HepG2 (cell line): ENCODE measurements at regions not wholly inside any gene's neighbourhood (a gene's known extent, or its start where the extent isn't known, plus 50 kb on each side); places are given as distances from the start of the nearest gene placed in this dataset.
A peak's percentile ranks its signal among the peaks of the same experiment; 100 is the strongest.

Experiments
- ELF1 ChIP-seq: sonication (generic); formaldehyde crosslinking; IDR thresholded peaks from 2 replicates; pipeline ENCODE4 v1.4.0; 2020; ENCODE audit warnings: missing genetic modification reagents
- GPN1 ChIP-seq: sonication (generic); formaldehyde crosslinking; IDR thresholded peaks from 2 replicates; pipeline ENCODE4 v1.5.1; 2020; ENCODE audit warnings: missing genetic modification reagents, borderline replicate concordance
- NFE2L1 ChIP-seq: sonication (generic); formaldehyde crosslinking; IDR thresholded peaks from 2 replicates; pipeline ENCODE4 v1.4.0; 2020; ENCODE audit warnings: missing genetic modification reagents, mild to moderate bottlenecking, borderline replicate concordance
- PHF20 ChIP-seq: sonication (generic); formaldehyde crosslinking; IDR thresholded peaks from 2 replicates; pipeline ENCODE4 v1.5.0; 2020; ENCODE audit warnings: mild to moderate bottlenecking, missing genetic modification reagents
- PTBP1 ChIP-seq: fragments of 200-400 bp; formaldehyde crosslinking; IDR thresholded peaks from 2 replicates; pipeline ENCODE4 v1.6.1; 2018; ENCODE audit warnings: low read length, low read depth; ENCODE audit not compliant: poor library complexity, severe bottlenecking
- TCF7 ChIP-seq: sonication (generic); IDR thresholded peaks from 2 replicates; pipeline ENCODE4 v1.6.1; 2016; ENCODE audit warnings: antibody characterized with exemption, low read depth
- ZNF274 ChIP-seq: sonication (generic); formaldehyde crosslinking; IDR thresholded peaks from 2 replicates; pipeline ENCODE4 v1.5.1; 2020; ENCODE audit warnings: mild to moderate bottlenecking, missing genetic modification reagents
- ZNF605 ChIP-seq: sonication (generic); formaldehyde crosslinking; IDR thresholded peaks from 2 replicates; pipeline ENCODE4 v1.8.0; 2022; ENCODE audit warnings: mild to moderate bottlenecking, missing genetic modification reagents
- ZNF878 ChIP-seq: sonication (generic); formaldehyde crosslinking; IDR thresholded peaks from 2 replicates; pipeline ENCODE4 v1.8.1; 2023; ENCODE audit warnings: mild to moderate bottlenecking, missing genetic modification reagents, moderate library complexity
- TF ChIP-seq, protein P1 (sequence below): sonication (generic); formaldehyde crosslinking; IDR thresholded peaks from 2 replicates; pipeline ENCODE4 v1.4.0; 2020; ENCODE audit warnings: missing genetic modification reagents
- TF ChIP-seq, protein P2 (sequence below), 2 experiments: IDR thresholded peaks; 2 replicates each; pipeline ENCODE4 v1.6.1; 2011 to 2012; ENCODE audit warnings: low read length in 2 of 2, borderline replicate concordance in 1 of 2, low read depth in 1 of 2, mild to moderate bottlenecking in 1 of 2, moderate library complexity in 1 of 2
- TF ChIP-seq, protein P3 (sequence below): sonication (generic); formaldehyde crosslinking; IDR thresholded peaks from 2 replicates; pipeline ENCODE4 v1.5.0; 2020; ENCODE audit warnings: mild to moderate bottlenecking, missing genetic modification reagents, moderate library complexity

DNA sequence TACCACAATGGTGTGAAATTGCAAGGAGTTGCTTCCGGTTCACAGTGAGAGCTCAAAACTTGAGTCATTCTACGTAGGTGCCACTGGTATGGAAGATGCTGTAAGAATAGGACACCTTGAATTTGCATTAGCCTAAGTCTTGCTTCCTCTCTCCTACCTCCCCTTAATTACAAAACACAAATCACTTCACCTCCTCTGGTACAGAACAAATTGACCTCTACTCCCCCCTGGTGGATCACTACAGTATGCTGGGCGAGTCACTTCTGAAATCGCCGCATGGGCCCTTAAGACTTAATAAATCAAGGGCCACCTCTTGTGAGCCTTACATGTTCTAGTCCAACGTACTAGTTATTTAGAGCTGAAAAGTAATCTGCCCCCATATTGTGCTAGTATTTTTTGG lies 145.3 kb upstream of the SMARCA2 start:
- TF ChIP-seq ZNF274 (CRISPR knock-in tag) (no peak), ELF1 (no peak), TCF7 (no peak), PHF20 (CRISPR knock-in tag) (no peak), GPN1 (CRISPR knock-in tag) (no peak), PTBP1 (no peak), ZNF605 (no peak), ZNF878 (CRISPR knock-in tag) (no peak), NFE2L1 (CRISPR knock-in tag) (no peak)
- TF ChIP-seq, protein P1, sequence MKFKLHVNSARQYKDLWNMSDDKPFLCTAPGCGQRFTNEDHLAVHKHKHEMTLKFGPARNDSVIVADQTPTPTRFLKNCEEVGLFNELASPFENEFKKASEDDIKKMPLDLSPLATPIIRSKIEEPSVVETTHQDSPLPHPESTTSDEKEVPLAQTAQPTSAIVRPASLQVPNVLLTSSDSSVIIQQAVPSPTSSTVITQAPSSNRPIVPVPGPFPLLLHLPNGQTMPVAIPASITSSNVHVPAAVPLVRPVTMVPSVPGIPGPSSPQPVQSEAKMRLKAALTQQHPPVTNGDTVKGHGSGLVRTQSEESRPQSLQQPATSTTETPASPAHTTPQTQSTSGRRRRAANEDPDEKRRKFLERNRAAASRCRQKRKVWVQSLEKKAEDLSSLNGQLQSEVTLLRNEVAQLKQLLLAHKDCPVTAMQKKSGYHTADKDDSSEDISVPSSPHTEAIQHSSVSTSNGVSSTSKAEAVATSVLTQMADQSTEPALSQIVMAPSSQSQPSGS, result no peak
- TF ChIP-seq, protein P2, sequence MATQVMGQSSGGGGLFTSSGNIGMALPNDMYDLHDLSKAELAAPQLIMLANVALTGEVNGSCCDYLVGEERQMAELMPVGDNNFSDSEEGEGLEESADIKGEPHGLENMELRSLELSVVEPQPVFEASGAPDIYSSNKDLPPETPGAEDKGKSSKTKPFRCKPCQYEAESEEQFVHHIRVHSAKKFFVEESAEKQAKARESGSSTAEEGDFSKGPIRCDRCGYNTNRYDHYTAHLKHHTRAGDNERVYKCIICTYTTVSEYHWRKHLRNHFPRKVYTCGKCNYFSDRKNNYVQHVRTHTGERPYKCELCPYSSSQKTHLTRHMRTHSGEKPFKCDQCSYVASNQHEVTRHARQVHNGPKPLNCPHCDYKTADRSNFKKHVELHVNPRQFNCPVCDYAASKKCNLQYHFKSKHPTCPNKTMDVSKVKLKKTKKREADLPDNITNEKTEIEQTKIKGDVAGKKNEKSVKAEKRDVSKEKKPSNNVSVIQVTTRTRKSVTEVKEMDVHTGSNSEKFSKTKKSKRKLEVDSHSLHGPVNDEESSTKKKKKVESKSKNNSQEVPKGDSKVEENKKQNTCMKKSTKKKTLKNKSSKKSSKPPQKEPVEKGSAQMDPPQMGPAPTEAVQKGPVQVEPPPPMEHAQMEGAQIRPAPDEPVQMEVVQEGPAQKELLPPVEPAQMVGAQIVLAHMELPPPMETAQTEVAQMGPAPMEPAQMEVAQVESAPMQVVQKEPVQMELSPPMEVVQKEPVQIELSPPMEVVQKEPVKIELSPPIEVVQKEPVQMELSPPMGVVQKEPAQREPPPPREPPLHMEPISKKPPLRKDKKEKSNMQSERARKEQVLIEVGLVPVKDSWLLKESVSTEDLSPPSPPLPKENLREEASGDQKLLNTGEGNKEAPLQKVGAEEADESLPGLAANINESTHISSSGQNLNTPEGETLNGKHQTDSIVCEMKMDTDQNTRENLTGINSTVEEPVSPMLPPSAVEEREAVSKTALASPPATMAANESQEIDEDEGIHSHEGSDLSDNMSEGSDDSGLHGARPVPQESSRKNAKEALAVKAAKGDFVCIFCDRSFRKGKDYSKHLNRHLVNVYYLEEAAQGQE (IDR thresholded peaks at IDR 0.05; ENCODE audit: borderline replicate concordance in 1 of 2, low read depth in 1 of 2, low read length in 2 of 2), result no peak
- TF ChIP-seq, protein P3, sequence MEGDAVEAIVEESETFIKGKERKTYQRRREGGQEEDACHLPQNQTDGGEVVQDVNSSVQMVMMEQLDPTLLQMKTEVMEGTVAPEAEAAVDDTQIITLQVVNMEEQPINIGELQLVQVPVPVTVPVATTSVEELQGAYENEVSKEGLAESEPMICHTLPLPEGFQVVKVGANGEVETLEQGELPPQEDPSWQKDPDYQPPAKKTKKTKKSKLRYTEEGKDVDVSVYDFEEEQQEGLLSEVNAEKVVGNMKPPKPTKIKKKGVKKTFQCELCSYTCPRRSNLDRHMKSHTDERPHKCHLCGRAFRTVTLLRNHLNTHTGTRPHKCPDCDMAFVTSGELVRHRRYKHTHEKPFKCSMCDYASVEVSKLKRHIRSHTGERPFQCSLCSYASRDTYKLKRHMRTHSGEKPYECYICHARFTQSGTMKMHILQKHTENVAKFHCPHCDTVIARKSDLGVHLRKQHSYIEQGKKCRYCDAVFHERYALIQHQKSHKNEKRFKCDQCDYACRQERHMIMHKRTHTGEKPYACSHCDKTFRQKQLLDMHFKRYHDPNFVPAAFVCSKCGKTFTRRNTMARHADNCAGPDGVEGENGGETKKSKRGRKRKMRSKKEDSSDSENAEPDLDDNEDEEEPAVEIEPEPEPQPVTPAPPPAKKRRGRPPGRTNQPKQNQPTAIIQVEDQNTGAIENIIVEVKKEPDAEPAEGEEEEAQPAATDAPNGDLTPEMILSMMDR (CRISPR knock-in tag), result peak; percentile 56
